ENCODE measurements at regions not wholly inside any gene's neighbourhood (a gene's known extent, or its start where the extent isn't known, plus 50 kb on each side); places are given as distances from the start of the nearest gene placed in this dataset.
"Not testable (repeated sequence)": the region's sequence is repeated elsewhere in the genome, so short reads cannot be mapped to it uniquely, and the experiment has no call there.

DNA sequence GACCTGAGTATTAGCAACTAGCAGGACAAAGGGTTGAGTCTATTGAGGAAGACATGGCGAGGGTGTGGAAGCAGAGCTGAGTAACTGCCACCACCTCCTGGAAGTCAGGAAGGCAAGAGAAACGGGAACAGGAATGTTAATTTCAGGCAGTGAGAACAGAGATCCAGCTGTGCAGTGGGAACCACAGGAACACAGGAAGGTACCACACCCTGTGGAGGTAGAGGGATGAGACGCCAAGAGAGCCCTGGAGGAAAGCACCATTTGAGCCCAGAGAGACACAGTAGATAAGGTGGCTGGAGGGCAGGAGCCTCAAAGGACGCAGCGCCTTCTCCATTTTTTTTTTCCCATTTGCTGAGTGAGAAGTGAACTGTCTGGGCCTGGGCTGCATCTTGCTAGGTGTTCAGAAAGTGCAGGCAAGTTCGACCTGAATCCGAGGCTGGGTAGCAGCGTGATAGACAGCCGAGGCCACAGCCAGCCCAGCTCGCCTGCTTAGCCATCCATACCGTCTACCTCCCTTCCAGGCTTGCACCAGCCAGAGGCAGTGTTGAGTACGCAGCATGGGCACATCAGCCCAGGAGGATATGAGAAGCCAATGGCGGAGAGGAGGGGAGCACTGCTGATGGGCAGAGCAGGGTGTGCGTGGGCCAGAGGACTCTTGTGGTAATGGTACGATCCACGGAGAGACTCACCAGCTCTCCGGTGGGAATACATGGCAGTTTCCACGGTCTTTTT, 306.7 kb downstream of the ANAPC1 start:
- H3K36me3 ChIP-seq (ENCODE audit: control insufficient read depth in 2 of 3, insufficient read depth in 3 of 3, low read length in 3 of 3); H3K9me3 Mint-ChIP-seq; H3K27me3 ChIP-seq (ENCODE audit: control insufficient read depth in 2 of 2, insufficient read depth in 2 of 2, low read length in 2 of 2); H3K27ac ChIP-seq (ENCODE audit: low read depth, low read length); DNase-seq; H3K4me3 ChIP-seq (ENCODE audit: low read length); H3K27me3 Mint-ChIP-seq; H3K9me3 ChIP-seq (ENCODE audit: control insufficient read depth in 2 of 3, low read length in 3 of 3); H3K4me3 Mint-ChIP-seq; H3K4me1 ChIP-seq (ENCODE audit: control insufficient read depth in 2 of 2, insufficient read depth in 2 of 2, low read length in 2 of 2); CTCF ChIA-PET; intact Hi-C loops (cut with micrococcal nuclease); POLR2A ChIA-PET; ATAC-seq; H3K36me3 Mint-ChIP-seq; H3K4me1 Mint-ChIP-seq: not testable (repeated sequence)
- peak overlapping the region in 1 of 9 donors; percentile 49 for H3K27ac Mint-ChIP-seq

DNA sequence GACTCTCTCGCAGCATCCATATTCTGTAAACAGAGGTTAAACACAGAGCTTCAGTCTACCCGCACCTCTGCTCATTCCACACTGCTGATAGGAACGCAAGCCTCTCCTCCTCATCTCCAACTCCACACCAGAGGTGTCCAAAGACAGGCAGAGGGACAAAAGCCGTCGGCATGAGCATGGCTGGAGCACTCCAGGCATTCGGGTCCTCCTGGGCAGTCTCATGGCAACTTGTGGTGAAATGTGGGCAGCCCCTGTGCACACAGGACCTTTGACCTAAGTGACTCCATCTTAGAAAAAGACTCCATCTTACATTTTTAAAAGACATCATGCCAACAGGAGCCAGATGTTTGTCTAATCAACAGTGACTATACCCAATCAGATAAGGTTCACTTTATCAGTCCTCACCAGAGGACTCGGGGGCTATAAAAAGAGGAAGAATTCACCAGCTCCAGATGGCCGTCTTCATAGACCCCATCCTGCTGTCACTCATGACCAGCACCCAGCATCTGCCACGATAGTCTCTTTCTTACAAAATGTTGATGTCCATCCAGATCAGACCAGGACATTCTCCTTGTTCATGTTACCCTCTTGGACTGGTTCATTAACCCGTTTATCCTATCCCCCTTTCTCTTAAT, 304.4 kb downstream of the ANAPC1 start:
- H3K4me1 Mint-ChIP-seq; POLR2A ChIA-PET; H3K9me3 ChIP-seq (ENCODE audit: control insufficient read depth in 2 of 3, low read length in 3 of 3); CTCF ChIA-PET; DNase-seq; H3K36me3 ChIP-seq (ENCODE audit: control insufficient read depth in 2 of 3, insufficient read depth in 3 of 3, low read length in 3 of 3); H3K27ac Mint-ChIP-seq; intact Hi-C loops (cut with micrococcal nuclease); H3K27ac ChIP-seq (ENCODE audit: low read depth, low read length); H3K4me1 ChIP-seq (ENCODE audit: control insufficient read depth in 2 of 2, insufficient read depth in 2 of 2, low read length in 2 of 2); H3K27me3 ChIP-seq (ENCODE audit: control insufficient read depth in 2 of 2, insufficient read depth in 2 of 2, low read length in 2 of 2); H3K9me3 Mint-ChIP-seq; H3K4me3 Mint-ChIP-seq; H3K4me3 ChIP-seq (ENCODE audit: low read length); H3K36me3 Mint-ChIP-seq; H3K27me3 Mint-ChIP-seq: not testable (repeated sequence)
- peak; percentile 64 for ATAC-seq

DNA sequence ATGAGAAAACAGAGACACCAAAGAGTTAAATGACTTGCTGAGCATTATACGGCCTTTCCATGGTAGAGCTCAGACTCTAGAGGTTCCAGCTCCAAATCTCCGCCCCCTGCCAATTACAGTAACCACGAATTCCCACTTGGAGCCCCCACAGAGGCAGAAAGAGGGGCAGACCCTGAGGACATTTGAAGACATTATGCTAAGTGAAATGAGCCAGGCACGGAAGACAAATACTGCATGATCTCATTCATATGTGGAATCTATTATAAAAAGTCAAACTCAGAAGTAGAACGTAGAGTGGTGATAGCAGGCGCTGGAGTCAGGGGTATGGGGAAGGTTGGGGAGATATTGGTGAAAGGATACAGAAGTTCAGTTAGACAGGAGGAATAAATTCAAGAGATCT, 303.4 kb downstream of the ANAPC1 start:
- ATAC-seq; intact Hi-C loops (cut with micrococcal nuclease); H3K27me3 ChIP-seq (ENCODE audit: control insufficient read depth in 2 of 2, insufficient read depth in 2 of 2, low read length in 2 of 2); CTCF ChIA-PET; H3K4me3 ChIP-seq (ENCODE audit: low read length); H3K36me3 ChIP-seq (ENCODE audit: control insufficient read depth in 2 of 3, insufficient read depth in 3 of 3, low read length in 3 of 3); H3K4me3 Mint-ChIP-seq; H3K27ac ChIP-seq (ENCODE audit: low read depth, low read length); H3K4me1 ChIP-seq (ENCODE audit: control insufficient read depth in 2 of 2, insufficient read depth in 2 of 2, low read length in 2 of 2); H3K9me3 Mint-ChIP-seq; H3K9me3 ChIP-seq (ENCODE audit: control insufficient read depth in 2 of 3, low read length in 3 of 3); H3K27ac Mint-ChIP-seq; H3K27me3 Mint-ChIP-seq; DNase-seq; H3K36me3 Mint-ChIP-seq; POLR2A ChIA-PET; H3K4me1 Mint-ChIP-seq: not testable (repeated sequence)

DNA sequence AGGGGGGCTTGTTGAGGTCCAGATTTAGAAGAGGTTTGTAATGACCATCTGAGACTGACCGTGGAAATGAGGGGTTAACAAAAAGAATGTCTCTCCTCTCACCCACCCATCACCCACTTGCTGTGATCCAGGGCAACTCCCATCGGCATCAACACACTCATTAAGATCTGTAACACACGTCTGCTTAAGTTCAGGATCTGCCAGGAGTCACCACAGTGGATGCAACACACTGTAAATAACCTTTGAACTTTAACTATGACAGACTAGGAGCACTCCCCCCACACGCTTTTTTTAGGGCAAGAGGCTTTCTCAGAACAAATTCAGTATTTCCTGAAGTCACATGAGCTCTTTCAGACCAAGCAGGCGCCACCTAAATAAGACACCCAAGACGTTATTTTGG, 301.9 kb downstream of the ANAPC1 start:
- H3K27me3 Mint-ChIP-seq; H3K9me3 Mint-ChIP-seq; H3K36me3 ChIP-seq (ENCODE audit: control insufficient read depth in 2 of 3, insufficient read depth in 3 of 3, low read length in 3 of 3); intact Hi-C loops (cut with micrococcal nuclease); H3K4me3 Mint-ChIP-seq; DNase-seq; H3K27me3 ChIP-seq (ENCODE audit: control insufficient read depth in 2 of 2, insufficient read depth in 2 of 2, low read length in 2 of 2); H3K36me3 Mint-ChIP-seq; H3K4me3 ChIP-seq (ENCODE audit: low read length); H3K27ac Mint-ChIP-seq; ATAC-seq; CTCF ChIA-PET; H3K27ac ChIP-seq (ENCODE audit: low read depth, low read length); H3K4me1 ChIP-seq (ENCODE audit: control insufficient read depth in 2 of 2, insufficient read depth in 2 of 2, low read length in 2 of 2); H3K9me3 ChIP-seq (ENCODE audit: control insufficient read depth in 2 of 3, low read length in 3 of 3); POLR2A ChIA-PET; H3K4me1 Mint-ChIP-seq: not testable (repeated sequence)

DNA sequence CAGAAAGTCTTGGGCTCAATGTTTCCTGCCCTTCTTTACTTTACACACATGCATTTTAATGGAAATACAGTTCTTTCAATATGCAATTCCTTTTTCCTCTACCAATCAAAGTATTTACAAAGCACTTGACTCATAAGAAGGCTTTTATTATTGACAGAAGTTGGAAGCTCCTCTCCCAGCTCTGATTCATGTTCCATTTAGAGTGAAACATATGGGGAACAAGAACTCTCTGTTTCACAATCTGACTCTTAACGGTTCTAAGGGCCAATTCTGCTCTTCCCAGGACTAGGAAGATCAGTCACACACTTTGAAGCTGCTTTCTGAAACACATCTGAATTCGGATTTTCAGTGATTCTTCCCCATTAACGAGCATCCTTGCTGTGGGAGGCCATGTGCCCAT, 300.5 kb downstream of the ANAPC1 start:
- DNase-seq; H3K9me3 ChIP-seq (ENCODE audit: control insufficient read depth in 2 of 3, low read length in 3 of 3); H3K27me3 Mint-ChIP-seq; H3K27me3 ChIP-seq (ENCODE audit: control insufficient read depth in 2 of 2, insufficient read depth in 2 of 2, low read length in 2 of 2); H3K27ac ChIP-seq (ENCODE audit: low read depth, low read length); H3K9me3 Mint-ChIP-seq; H3K4me3 ChIP-seq (ENCODE audit: low read length); H3K36me3 ChIP-seq (ENCODE audit: control insufficient read depth in 2 of 3, insufficient read depth in 3 of 3, low read length in 3 of 3); intact Hi-C loops (cut with micrococcal nuclease); H3K4me3 Mint-ChIP-seq; H3K4me1 ChIP-seq (ENCODE audit: control insufficient read depth in 2 of 2, insufficient read depth in 2 of 2, low read length in 2 of 2); CTCF ChIA-PET; H3K4me1 Mint-ChIP-seq; H3K36me3 Mint-ChIP-seq; H3K27ac Mint-ChIP-seq; POLR2A ChIA-PET: not testable (repeated sequence)
- ATAC-seq, result peak; percentile 49

DNA sequence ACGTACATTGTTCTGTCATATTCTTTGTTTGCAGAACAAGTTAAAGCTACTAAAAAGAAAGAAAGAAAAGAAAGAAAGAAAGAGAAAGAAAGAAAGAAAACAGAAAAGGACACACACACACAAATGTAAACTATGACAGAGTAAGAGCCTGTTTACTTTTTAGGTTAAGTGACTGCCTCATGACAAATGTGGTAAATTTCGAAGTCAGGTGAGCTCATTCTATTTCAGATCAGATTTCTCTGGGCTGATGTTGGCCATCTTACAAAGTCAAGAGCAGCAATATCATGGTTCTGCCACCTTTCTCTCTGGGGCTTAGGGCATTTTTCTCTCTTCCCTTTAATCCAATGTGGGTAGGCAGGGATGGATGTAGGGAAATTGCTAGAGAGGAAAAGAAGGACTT, 299.5 kb downstream of the ANAPC1 start:
- H3K4me3 ChIP-seq (ENCODE audit: low read length); H3K9me3 Mint-ChIP-seq; intact Hi-C loops (cut with micrococcal nuclease); H3K27me3 ChIP-seq (ENCODE audit: control insufficient read depth in 2 of 2, insufficient read depth in 2 of 2, low read length in 2 of 2); H3K36me3 Mint-ChIP-seq; DNase-seq; ATAC-seq; H3K4me1 ChIP-seq (ENCODE audit: control insufficient read depth in 2 of 2, insufficient read depth in 2 of 2, low read length in 2 of 2); H3K27me3 Mint-ChIP-seq; H3K27ac ChIP-seq (ENCODE audit: low read depth, low read length); H3K36me3 ChIP-seq (ENCODE audit: control insufficient read depth in 2 of 3, insufficient read depth in 3 of 3, low read length in 3 of 3); CTCF ChIA-PET; H3K4me1 Mint-ChIP-seq; H3K4me3 Mint-ChIP-seq; H3K27ac Mint-ChIP-seq; H3K9me3 ChIP-seq (ENCODE audit: control insufficient read depth in 2 of 3, low read length in 3 of 3); POLR2A ChIA-PET: not testable (repeated sequence)

DNA sequence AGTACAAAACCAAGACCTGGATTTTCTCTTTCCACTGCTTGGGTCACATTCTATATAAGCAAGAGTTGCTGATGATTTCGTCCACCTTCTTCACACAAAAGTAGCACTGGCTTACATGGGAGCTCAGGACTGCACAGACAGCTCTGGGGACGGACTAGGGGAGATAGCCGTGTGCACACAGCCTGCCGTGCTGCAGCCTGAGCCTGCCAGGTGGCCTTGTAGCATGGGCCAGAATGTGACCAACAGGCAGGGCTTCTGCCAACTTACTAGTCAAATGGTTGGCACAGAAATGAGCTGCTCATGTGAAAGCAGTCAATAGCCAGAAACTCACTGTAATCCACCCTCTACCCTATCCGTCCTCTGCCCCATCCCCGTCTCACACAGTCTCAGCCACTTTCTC, 299.0 kb downstream of the ANAPC1 start:
- H3K36me3 Mint-ChIP-seq; H3K4me1 Mint-ChIP-seq; intact Hi-C loops (cut with micrococcal nuclease); H3K4me3 ChIP-seq (ENCODE audit: low read length); DNase-seq; H3K4me3 Mint-ChIP-seq; POLR2A ChIA-PET; H3K27ac Mint-ChIP-seq; CTCF ChIA-PET; H3K27me3 Mint-ChIP-seq; H3K9me3 Mint-ChIP-seq; H3K9me3 ChIP-seq (ENCODE audit: control insufficient read depth in 2 of 3, low read length in 3 of 3); H3K4me1 ChIP-seq (ENCODE audit: control insufficient read depth in 2 of 2, insufficient read depth in 2 of 2, low read length in 2 of 2); H3K27me3 ChIP-seq (ENCODE audit: control insufficient read depth in 2 of 2, insufficient read depth in 2 of 2, low read length in 2 of 2); ATAC-seq; H3K27ac ChIP-seq (ENCODE audit: low read depth, low read length); H3K36me3 ChIP-seq (ENCODE audit: control insufficient read depth in 2 of 3, insufficient read depth in 3 of 3, low read length in 3 of 3): not testable (repeated sequence)
